GM12878 (cell line): ENCODE measurements at regions not wholly inside any gene's neighbourhood (a gene's known extent, or its start where the extent isn't known, plus 50 kb on each side); places are given as distances from the start of the nearest gene placed in this dataset.
"Not testable (repeated sequence)": the region's sequence is repeated elsewhere in the genome, so short reads cannot be mapped to it uniquely, and the experiment has no call there.

Source experiments
- ATAC-seq: fragments of 200-7000 bp; cut with Tn5 transposase; 3 replicates; pipeline ENCODE4 v1.9.1; 2020; ENCODE audit warnings: mild to moderate bottlenecking, moderate library complexity
- BruUV-seq: library from RNA; stranded (reverse); fragments of 400-500 nt; replicated peaks from 2 replicates; lab custom pipeline; 2021; lab: Mats Ljungman, UMichigan
- CTCF ChIA-PET: fragments of 300-600 bp; sonication (Branson Sonifier 250); formaldehyde crosslinking; extraction: SDS; loops from one replicate; lab custom pipeline; 2021; ENCODE audit warnings: inconsistent platforms; lab: Yijun Ruan, JAX
- POLR2A ChIA-PET: fragments of 350-600 bp; formaldehyde crosslinking; extraction: SDS; loops from one replicate; lab custom pipeline; 2021; ENCODE audit warnings: inconsistent platforms; lab: Charles Lee
- RAD21 ChIA-PET: fragments of 300-600 bp; sonication (Branson Sonifier 250); formaldehyde crosslinking; loops from one replicate; lab custom pipeline; 2023; ENCODE audit warnings: antibody characterized with exemption; ENCODE audit not compliant: unreplicated experiment; lab: Charles Lee
- SMC1A ChIA-PET: fragments of 300-600 bp; sonication (Branson Sonifier 250); formaldehyde crosslinking; loops from one replicate; lab custom pipeline; 2023; ENCODE audit not compliant: unreplicated experiment, uncharacterized antibody; lab: Charles Lee
- DNase-seq: peaks from one replicate; pipeline ENCODE4 v3.0.0-alpha.2; 2011; ENCODE audit warnings: low read depth, low spot score
- FAIRE-seq: peaks from 3 replicates; lab custom pipeline; 2011; peaks lifted over from hg19 to GRCh38; lab: Jason Lieb, UNC
- H2AFZ ChIP-seq: 2 replicates; pipeline ENCODE4 v1.6.0; 2011; ENCODE audit warnings: low read depth, low read length, control low read depth; ENCODE audit not compliant: control insufficient read depth
- H3K27ac ChIP-seq: 2 replicates; pipeline ENCODE4 v1.5.1; 2011; ENCODE audit warnings: control low read depth; ENCODE audit not compliant: control insufficient read depth, insufficient read depth
- H3K27me3 ChIP-seq, 2 experiments: replicated peaks in 1 of 2; 2 replicates each; pipeline versions ENCODE4 v1.6.0 to v1.6.1; 2011; ENCODE audit warnings: low read length in 1 of 2; ENCODE audit not compliant: control insufficient read depth in 2 of 2, insufficient read depth in 2 of 2
- H3K36me3 ChIP-seq, 2 experiments: 2 replicates each; pipeline ENCODE4 v1.5.1; 2011; ENCODE audit warnings: low read length in 1 of 2; ENCODE audit not compliant: control insufficient read depth in 2 of 2, insufficient read depth in 2 of 2
- H3K4me1 ChIP-seq: 2 replicates; pipeline ENCODE4 v1.6.1; 2011; ENCODE audit warnings: mild to moderate bottlenecking, low read length, moderate library complexity, mixed read lengths; ENCODE audit not compliant: control insufficient read depth, insufficient read depth
- H3K4me2 ChIP-seq: 2 replicates; pipeline ENCODE4 v1.6.0; 2011; ENCODE audit warnings: control low read depth; ENCODE audit not compliant: control insufficient read depth, insufficient read depth
- H3K4me3 ChIP-seq: fragments of 200-600 bp; sonication (generic); 2 replicates; pipeline ENCODE4 v1.5.1; 2016
- H3K79me2 ChIP-seq: 2 replicates; pipeline ENCODE4 v1.6.0; 2011; ENCODE audit warnings: low read length; ENCODE audit not compliant: control insufficient read depth, insufficient read depth
- H3K9ac ChIP-seq: 2 replicates; pipeline ENCODE4 v1.8.0; 2011; ENCODE audit warnings: low read length, control low read depth, mixed read lengths; ENCODE audit not compliant: control insufficient read depth, insufficient read depth
- H3K9me3 ChIP-seq: replicated peaks from 3 replicates; pipeline ENCODE4 v1.5.1; 2011; ENCODE audit warnings: mild to moderate bottlenecking, low read length; ENCODE audit not compliant: control insufficient read depth, insufficient read depth
- H4K20me1 ChIP-seq: 2 replicates; pipeline ENCODE4 v1.6.0; 2011; ENCODE audit not compliant: control insufficient read depth, insufficient read depth
- PRDM15 ChIP-seq: fragments of 450-650 bp; formaldehyde crosslinking; IDR thresholded peaks from 2 replicates; pipeline ENCODE4 v1.4.0; 2020; ENCODE audit warnings: mild to moderate bottlenecking, moderate library complexity
- ZBED1 ChIP-seq: IDR thresholded peaks from 2 replicates; pipeline ENCODE4 v1.6.1; 2016; ENCODE audit warnings: borderline replicate concordance
- ZNF687 ChIP-seq: fragments of 450-650 bp; IDR thresholded peaks from 2 replicates; pipeline ENCODE4 v1.6.1; 2017; ENCODE audit warnings: mild to moderate bottlenecking, moderate library complexity
- WGBS: methylation state at CpG from one replicate; pipeline ENCODE4 v1.1.6; 2016; ENCODE audit warnings: low lambda C conversion rate; ENCODE audit not compliant: insufficient replicate concordance, insufficient coverage; ENCODE audit errors: missing lambda C conversion rate; 5-methylcytosine and 5-hydroxymethylcytosine counted together
- in situ Hi-C: fragments of 300-500 bp; cut with MboI; formaldehyde crosslinking; loops from 9 replicates; pipeline ENCODE4 v1.14.3; 2018; ENCODE audit warnings: mixed read lengths
- intact Hi-C: fragments of 100-400 bp; cut with micrococcal nuclease; formaldehyde crosslinking; loops from one replicate; pipeline ENCODE4 v1.14.2; 2022; ENCODE audit not compliant: unreplicated experiment

GRCh38 chr10:45118929-45119328 is 118.2 kb downstream of the ZNF22 start (continued):
- TF ChIP-seq PRDM15 (CRISPR knock-in tag) (no peak), ZNF687 (no peak), ZBED1 (no peak)
- TF ChIP-seq, all 136 proteins: peak for 0

- H3K27me3 ChIP-seq, RAD21 ChIA-PET, H4K20me1 ChIP-seq, ATAC-seq, H3K36me3 ChIP-seq, intact Hi-C loops, H3K4me2 ChIP-seq, H3K9ac ChIP-seq, H3K79me2 ChIP-seq, BruUV-seq, CTCF ChIA-PET, DNase-seq, H3K9me3 ChIP-seq, H3K27ac ChIP-seq, H3K4me3 ChIP-seq, POLR2A ChIA-PET, in situ Hi-C loops, FAIRE-seq, SMC1A ChIA-PET, H3K4me1 ChIP-seq, H2AFZ ChIP-seq: not testable (repeated sequence)
- WGBS, result 42% methylated on average over 7 of the region's 7 CpGs
Observed at GRCh38 chr10:45122180-45122860, 121.6 kb downstream of the ZNF22 start.
